Colonic mucosa (tissue), 4 donors: ENCODE measurements at regions not wholly inside any gene's neighbourhood (a gene's known extent, or its start where the extent isn't known, plus 50 kb on each side); places are given as distances from the start of the nearest gene placed in this dataset.
"Not testable (repeated sequence)": the region's sequence is repeated elsewhere in the genome, so short reads cannot be mapped to it uniquely, and the experiment has no call there.

Source experiments
- DNase-seq: peaks from one replicate; pipeline ENCODE4 v3.0.0-alpha.2; 2020
- H3K27ac ChIP-seq: fragments of 200-600 bp; one replicate; pipeline ENCODE4 v1.8.0; 2021
- H3K27me3 ChIP-seq: fragments of 200-600 bp; one replicate; pipeline ENCODE4 v1.8.0; 2021
- H3K36me3 ChIP-seq: fragments of 200-600 bp; one replicate; pipeline ENCODE4 v1.8.0; 2021
- H3K4me1 ChIP-seq: fragments of 200-600 bp; one replicate; pipeline ENCODE4 v1.8.0; 2021; ENCODE audit warnings: mild to moderate bottlenecking
- H3K4me3 ChIP-seq: fragments of 200-600 bp; one replicate; pipeline ENCODE4 v1.8.0; 2021
- H3K9ac ChIP-seq, 2 donors: one replicate each; pipeline ENCODE4 v1.7.0; 2013; ENCODE audit warnings: control low read depth in 2 of 2, low read depth in 2 of 2, low read length in 2 of 2
- H3K9me3 ChIP-seq: fragments of 200-600 bp; one replicate; pipeline ENCODE4 v1.8.0; 2021
- intact Hi-C: fragments of 100-400 bp; cut with DNase I; formaldehyde crosslinking; loops from one replicate; pipeline ENCODE4 v1.14.1; 2022
- donor health status: healthy.
- donor health status: DM: no; HTN: no; CAD: no.
- donor health status: DM: no; HTN: no; CAD: no.

GRCh38 chr15:101876031-101876430 lies 64.0 kb downstream of the OR4F15 start:
- not testable (repeated sequence) for H3K36me3 ChIP-seq

GRCh38 chr15:101877649-101878048 lies 65.6 kb downstream of the OR4F15 start:
- H3K9me3 ChIP-seq, intact Hi-C loops, H3K36me3 ChIP-seq, H3K4me3 ChIP-seq, DNase-seq, H3K4me1 ChIP-seq, H3K27me3 ChIP-seq, H3K9ac ChIP-seq, H3K27ac ChIP-seq: not testable (repeated sequence)

More at GRCh38 chr15:101876031-101876430, 64.0 kb downstream of the OR4F15 start:
- H3K4me1 ChIP-seq, intact Hi-C loops, H3K9ac ChIP-seq, H3K27me3 ChIP-seq, DNase-seq, H3K4me3 ChIP-seq, H3K27ac ChIP-seq, H3K9me3 ChIP-seq: not testable (repeated sequence)

GRCh38 chr15:101912349-101913287 lies 100.6 kb downstream of the OR4F15 start:
- DNase-seq, H3K4me3 ChIP-seq, H3K9me3 ChIP-seq, H3K27me3 ChIP-seq, intact Hi-C loops, H3K9ac ChIP-seq, H3K36me3 ChIP-seq, H3K27ac ChIP-seq, H3K4me1 ChIP-seq: not testable (repeated sequence)

DNA sequence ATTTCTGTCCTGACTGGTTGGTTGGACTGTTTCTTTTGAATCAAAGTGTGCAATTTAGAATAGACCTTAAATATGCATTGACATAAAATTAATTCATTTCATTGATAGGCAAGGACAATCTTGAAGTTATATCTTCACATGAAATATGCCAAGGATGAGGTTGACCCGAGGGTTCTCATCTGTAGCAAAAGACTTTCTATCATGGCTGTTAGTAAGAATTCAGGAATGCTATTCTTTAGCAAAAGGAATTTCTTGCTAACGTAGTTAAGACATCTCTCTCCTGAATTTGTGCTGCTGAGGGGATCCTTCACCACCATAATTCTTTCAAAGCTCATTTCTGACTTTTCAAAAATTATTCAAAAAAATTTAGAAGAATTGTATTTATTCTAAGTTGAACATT lies 112.6 kb downstream of the OR4F15 start:
- H3K27ac ChIP-seq, H3K4me1 ChIP-seq, H3K4me3 ChIP-seq, intact Hi-C loops, H3K9me3 ChIP-seq, H3K9ac ChIP-seq, DNase-seq, H3K27me3 ChIP-seq, H3K36me3 ChIP-seq: not testable (repeated sequence)

DNA sequence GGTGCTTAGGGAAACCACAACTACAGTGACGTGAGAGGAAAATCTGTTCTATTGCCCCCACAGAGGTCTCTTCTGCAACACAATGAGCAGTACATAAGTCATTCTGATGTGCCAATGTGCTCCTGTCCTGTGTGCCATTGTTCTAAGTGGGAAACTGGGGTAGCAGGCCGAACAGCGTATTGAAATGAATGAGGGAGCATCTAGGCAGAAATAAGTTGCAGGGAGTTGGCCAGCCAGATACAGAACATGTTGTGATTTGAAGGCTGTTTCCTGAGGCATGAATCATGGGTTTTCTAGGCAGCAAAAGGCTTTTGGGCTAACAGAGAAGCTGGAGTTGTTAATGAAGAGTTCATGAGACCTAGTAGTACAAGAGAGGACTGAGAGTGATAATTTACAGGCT lies 122.5 kb downstream of the OR4F15 start:
- DNase-seq, H3K4me1 ChIP-seq, H3K9ac ChIP-seq, H3K27ac ChIP-seq, intact Hi-C loops, H3K9me3 ChIP-seq, H3K36me3 ChIP-seq, H3K27me3 ChIP-seq, H3K4me3 ChIP-seq: not testable (repeated sequence)

DNA sequence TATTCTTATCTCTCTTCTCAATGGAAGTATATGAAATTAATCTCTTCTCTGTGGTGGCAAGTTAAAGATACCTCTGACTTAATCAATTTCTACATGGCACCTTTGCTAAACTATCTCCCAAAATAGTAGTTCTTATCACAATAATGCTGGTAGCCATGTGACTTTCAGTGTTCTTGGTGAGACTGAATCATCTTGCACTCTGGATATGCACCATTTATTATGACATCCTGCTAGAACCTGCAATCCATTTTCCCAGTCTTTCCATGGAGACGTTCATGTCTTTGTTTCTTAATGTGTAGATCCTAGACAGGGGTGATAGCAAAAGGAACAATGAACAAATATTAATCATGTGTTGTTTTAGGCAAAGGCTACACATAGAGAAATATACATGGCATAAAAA lies 125.4 kb downstream of the OR4F15 start:
- H3K4me3 ChIP-seq, H3K27ac ChIP-seq, H3K36me3 ChIP-seq, H3K4me1 ChIP-seq, intact Hi-C loops, H3K9ac ChIP-seq, H3K9me3 ChIP-seq, DNase-seq, H3K27me3 ChIP-seq: not testable (repeated sequence)

GRCh38 chr15:101938555-101938954 lies 126.6 kb downstream of the OR4F15 start:
- H3K4me3 ChIP-seq, H3K9me3 ChIP-seq, H3K27me3 ChIP-seq, DNase-seq, H3K9ac ChIP-seq, intact Hi-C loops, H3K36me3 ChIP-seq, H3K4me1 ChIP-seq, H3K27ac ChIP-seq: not testable (repeated sequence)

DNA sequence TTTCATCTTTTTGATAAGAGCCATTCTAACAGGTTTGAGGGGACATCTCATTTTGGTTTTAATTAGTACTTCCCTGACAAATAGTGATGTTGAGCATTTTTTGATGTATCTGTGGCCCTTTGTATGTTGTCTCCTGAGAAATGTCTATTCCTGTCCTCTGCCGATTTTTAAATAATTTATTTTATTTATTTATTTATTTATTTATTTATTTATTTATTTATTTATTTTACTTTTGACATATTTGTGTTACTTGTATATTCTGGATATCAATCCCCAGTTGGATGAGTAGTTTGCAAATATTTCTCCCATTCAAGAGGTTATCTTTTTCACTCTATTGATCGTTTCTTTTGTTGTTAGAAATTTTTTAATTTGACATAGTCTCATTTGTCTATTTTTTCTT lies 133.9 kb downstream of the OR4F15 start:
- intact Hi-C loops, H3K27ac ChIP-seq, H3K4me3 ChIP-seq, H3K27me3 ChIP-seq, H3K9me3 ChIP-seq, H3K36me3 ChIP-seq, DNase-seq, H3K9ac ChIP-seq, H3K4me1 ChIP-seq: not testable (repeated sequence)

GRCh38 chr15:101948491-101949010 lies 136.5 kb downstream of the OR4F15 start:
- H3K27ac ChIP-seq, H3K4me1 ChIP-seq, H3K36me3 ChIP-seq, H3K9me3 ChIP-seq, H3K4me3 ChIP-seq, intact Hi-C loops, DNase-seq, H3K27me3 ChIP-seq, H3K9ac ChIP-seq: not testable (repeated sequence)

GRCh38 chr15:101949380-101950065 lies 137.5 kb downstream of the OR4F15 start:
- H3K27ac ChIP-seq, H3K9ac ChIP-seq, intact Hi-C loops, DNase-seq, H3K4me3 ChIP-seq, H3K9me3 ChIP-seq, H3K36me3 ChIP-seq, H3K27me3 ChIP-seq, H3K4me1 ChIP-seq: not testable (repeated sequence)

DNA sequence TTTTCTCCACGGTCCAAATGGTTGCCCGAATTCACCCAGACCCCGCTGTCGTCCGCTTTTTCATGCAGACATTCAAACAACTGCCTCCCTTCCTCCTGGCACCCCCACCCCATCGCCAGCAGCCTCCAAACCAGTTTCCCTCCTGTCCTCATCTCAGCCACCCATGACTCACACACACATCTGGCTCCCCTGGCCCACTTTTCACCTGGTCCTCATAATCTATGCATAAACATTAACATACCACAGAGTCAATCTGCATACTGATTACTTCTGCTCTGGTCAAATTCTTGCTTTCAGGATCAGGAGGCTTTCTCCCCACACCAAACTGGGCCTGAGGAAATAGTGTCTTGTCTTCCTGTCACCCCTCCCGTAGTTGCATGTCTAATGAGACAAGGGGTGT lies 142.0 kb downstream of the OR4F15 start:
- H3K9me3 ChIP-seq, DNase-seq, H3K4me3 ChIP-seq, H3K27me3 ChIP-seq, H3K9ac ChIP-seq, intact Hi-C loops, H3K4me1 ChIP-seq, H3K36me3 ChIP-seq, H3K27ac ChIP-seq: not testable (repeated sequence)

- H3K9me3 ChIP-seq, intact Hi-C loops, H3K27me3 ChIP-seq, H3K36me3 ChIP-seq, DNase-seq, H3K27ac ChIP-seq, H3K9ac ChIP-seq, H3K4me1 ChIP-seq, H3K4me3 ChIP-seq: not testable (repeated sequence)
Observed at GRCh38 chr15:101955840-101956239, 143.8 kb downstream of the OR4F15 start.

DNA sequence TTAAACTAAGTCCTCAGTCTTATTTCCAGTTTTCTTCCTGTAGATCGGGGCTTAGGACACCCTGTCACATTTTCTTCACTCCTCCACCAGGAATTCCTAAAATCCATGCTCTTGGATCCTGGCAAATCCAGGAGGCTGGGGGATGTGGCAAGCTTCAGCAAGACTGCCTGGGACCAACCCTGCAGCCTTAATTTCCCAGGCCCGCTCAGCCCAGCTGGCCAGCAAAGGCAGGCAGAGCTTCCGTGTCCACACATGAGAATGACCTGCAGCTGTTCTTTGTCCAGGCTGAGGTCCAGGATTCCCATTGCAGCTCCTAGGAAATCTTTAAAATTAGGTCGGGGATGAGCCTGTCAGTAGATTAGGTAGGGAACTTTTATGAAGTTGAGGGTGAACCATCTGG lies 146.7 kb downstream of the OR4F15 start:
- DNase-seq, H3K4me3 ChIP-seq, intact Hi-C loops, H3K27me3 ChIP-seq, H3K9ac ChIP-seq, H3K4me1 ChIP-seq, H3K9me3 ChIP-seq, H3K27ac ChIP-seq, H3K36me3 ChIP-seq: not testable (repeated sequence)
